Hindlimb muscle (tissue), 1 donor: ENCODE measurements at regions not wholly inside any gene's neighbourhood (a gene's known extent, or its start where the extent isn't known, plus 50 kb on each side); places are given as distances from the start of the nearest gene placed in this dataset.
"Not testable (repeated sequence)": the region's sequence is repeated elsewhere in the genome, so short reads cannot be mapped to it uniquely, and the experiment has no call there.

Source experiments
- DNase-seq: peaks from one replicate; pipeline ENCODE4 v3.0.0-alpha.2; 2013

DNA sequence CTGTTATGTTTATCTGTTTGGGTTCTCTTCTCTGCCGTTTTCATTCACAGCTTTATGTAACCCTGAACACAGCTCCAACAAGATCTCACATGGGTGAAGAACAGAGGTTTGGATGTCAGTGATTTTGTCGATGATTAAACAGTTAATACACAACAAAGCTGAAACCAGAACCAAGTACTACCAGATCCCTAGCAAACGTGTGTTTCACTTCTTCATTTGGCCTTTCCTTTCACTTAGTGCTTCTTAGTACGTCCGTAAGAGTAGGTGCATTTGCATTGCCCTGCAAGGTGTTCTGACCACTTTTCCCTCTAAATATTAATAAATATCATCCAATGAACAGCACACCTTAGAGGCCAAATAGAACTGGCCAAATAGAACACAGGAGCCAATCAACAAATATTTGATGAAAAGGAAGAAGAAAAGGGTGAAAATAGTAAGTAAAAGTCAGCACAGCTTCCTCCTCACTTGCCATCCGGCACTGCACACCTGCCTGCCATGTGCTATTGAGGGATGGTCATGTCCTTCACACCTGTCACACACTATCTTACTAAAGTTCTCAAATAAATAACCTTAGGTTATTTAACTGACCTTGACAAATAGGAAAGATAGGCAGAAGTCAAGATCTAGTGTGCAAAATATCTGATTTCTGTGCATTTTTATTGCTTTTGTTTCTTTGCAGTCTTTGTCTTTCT lies 252.6 kb upstream of the ANKRD30A start:
- no peak for DNase-seq

DNA sequence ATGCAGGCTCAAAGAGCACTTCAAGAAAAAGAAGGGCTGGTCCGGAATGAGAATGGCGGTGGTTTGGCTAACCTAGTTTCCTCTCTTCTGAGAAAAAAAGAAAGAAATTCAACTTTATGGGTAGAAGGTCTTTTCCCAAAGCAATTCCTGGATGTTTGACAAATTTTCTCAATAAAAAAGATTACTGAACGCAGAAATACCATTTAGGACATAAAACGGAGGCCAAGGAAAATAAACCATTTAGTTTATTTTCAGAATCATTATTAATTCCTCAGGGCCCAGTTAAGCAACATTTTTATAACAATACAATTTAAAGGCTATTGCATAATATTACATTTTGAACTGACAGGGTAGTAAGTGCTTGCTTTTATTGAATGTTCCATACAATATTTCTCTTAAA lies 284.6 kb upstream of the ANKRD30A start:
- no peak for DNase-seq

DNA sequence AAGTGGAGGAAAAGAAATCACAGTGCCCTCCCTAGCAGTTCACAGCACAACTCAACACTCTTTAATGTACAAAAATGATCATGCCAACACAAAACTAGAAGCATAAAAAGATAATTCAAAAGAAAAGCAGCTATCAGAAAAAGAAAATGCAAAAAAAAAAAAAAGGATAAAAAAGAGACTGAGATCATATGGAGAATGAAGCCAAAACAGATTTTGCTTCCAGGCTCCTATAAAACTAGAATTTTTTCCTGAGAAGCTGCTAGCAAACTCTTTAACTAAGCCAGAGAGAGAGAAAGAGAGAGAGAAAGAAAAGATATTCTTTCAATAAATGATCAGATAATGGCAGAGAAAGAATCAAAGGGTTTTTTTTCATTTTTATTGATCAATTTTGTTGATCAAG lies 288.0 kb upstream of the ANKRD30A start:
- peak; percentile 27 for DNase-seq

DNA sequence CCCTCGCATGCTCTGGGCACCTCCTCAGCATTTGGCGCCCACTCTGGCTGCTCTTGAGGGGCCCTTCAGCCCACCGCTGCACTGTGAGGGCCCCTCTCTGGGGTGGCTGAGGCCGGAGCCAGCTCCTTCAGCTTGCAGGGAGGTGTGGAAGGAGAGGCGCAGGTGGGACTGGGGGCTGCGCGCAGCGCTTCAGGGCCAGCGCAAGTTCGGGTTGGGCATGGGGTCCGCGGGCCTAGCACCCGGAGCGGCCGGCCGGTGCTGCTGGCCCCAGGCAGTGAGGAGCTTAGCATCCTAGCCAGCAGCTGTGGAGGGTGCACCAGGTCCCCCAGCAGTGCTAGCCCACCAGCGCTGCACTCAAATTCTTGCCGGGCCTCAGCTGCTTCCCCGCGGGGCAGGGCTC lies 305.6 kb upstream of the ANKRD30A start:
- DNase-seq: no peak

DNA sequence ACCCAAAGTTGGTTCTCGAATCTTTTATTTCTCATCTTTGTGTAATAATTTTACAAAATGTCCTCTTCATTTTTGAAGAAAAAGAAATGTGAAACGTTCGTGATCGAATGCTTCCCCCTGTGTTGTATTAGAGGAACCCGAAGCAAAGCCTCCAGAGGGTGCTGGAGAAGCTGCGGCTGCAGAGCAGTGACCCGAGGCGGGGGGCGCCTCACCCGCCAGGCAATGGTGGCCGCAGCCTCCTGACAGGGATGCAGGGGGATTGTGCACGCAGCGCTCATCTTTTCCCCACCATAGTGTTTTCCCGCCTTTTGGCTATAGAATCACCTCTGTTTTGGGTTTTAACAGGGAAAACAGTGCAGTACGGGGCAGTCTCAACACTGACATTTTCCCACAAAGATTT lies 307.5 kb upstream of the ANKRD30A start:
- no peak for DNase-seq

DNA sequence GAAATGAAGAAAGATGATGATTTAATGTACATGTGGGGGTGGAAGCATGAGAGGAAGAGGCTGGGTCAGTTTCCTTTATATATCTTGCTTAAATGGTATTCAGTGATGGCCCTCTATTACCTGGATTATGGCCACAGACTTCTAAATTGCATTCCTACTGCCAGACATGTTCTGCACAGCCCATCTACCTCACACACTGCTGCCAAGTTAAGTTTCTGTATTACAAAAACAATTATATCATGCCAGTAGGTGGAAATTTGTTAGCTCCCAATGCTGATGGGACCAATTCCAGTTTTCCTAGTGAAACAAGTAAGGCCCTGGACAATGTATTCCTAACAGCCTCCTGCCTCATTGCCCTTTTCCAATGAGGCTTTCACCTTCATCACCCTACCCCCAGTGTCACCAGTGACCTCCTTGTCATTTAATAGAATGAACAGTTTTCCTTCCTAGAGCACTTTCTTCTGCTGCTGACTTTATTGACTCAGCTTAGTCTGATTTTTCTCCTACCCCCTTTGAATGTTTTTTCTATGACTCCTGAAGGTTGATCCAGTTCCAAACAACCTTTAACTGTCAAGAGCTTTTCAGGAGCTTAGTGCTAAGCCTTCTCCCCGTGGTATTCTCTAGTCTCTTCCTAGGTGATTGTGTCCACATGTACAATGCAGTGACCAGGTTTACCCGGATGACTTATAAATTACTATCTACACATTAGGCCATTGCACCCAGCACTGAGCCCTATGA lies 316.6 kb upstream of the ANKRD30A start:
- peak; percentile 15 for DNase-seq

DNA sequence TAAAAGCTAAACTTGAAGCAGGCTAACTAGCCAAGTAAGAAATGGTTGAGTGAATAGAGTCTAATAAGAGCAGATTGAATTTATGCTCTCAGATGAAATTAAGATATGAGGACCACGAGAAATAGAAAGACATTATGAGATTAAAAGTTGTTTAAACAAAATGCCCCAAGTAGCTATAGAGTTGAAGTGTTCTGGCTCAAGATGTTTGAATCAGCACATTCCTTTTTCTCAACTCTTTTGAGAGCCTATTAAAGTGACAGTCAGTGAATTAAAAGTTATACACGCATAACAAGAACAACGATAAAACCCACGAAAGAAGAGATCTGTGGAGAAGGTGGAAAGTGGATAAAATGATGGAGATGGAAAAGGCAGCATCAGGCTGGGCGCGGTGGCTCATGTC lies 322.2 kb upstream of the ANKRD30A start:
- DNase-seq: no peak

DNA sequence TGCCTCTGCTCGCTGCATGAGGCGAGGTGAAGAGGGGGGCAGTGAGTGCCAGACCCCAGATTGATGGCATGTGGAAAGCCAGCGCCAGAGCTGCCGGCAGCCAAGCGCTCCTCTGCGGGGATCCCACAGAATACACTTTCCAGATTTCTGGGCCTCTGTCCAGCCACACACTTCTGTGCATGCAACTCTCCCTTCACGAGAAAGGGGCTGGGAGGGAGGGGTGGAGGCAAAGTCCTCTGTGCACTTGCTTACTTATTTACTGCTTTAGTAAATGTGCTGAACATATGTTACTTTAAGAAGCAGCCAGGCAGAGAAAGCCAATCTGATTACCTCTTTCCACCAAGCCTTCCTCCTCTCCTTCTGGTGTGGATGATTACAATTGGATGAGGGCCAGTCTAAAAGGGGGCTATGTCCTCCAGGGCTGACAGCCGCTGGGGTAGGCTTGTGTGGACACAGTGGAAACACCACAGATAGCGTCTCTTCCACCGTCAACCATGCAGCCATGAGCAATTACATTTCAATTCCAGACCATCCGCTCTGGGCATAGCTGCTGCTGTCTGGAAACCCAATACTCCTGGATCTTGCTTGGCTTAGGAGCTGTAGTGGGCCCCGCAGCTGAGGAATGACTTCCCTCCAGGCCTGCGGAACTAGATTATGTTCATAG lies 322.8 kb upstream of the ANKRD30A start:
- DNase-seq: peak; percentile 84

DNA sequence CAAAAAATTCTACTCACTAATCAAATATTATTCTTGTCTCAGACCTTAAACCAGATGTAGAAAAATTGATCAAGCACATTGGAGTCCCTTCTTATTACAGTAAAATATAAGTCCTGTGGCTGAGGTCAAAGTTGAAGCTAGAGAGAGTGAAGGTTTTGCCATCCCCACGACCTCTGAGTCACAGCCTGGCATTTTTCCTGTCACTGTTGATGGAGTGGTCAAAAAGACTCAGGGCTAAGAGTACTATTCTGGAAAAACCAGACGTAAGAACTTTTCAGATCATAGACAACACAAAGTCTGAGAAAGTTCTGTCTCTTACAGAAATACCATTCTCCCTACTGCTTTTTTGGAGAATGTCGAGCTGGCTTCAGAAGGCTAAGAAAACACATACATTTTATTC lies 323.7 kb upstream of the ANKRD30A start:
- no peak for DNase-seq

DNA sequence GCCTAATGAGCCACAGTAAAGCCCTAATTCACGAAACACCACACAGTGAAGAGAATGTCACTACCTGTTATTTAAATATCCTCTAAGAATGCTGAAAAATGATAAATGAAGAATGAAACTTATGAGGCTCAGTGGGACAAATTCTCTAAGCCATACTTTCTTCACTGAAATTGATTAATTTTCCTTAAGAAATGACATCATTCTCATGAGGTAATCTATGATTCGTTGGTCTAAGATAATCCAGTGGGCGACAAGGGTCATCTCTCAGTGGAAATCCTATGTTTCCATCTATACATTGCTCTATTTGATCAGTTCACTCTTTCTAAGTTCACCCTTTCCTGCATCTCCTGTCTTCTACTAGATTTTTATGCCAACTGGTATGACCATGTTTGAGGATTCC lies 330.4 kb upstream of the ANKRD30A start:
- DNase-seq: no peak

DNA sequence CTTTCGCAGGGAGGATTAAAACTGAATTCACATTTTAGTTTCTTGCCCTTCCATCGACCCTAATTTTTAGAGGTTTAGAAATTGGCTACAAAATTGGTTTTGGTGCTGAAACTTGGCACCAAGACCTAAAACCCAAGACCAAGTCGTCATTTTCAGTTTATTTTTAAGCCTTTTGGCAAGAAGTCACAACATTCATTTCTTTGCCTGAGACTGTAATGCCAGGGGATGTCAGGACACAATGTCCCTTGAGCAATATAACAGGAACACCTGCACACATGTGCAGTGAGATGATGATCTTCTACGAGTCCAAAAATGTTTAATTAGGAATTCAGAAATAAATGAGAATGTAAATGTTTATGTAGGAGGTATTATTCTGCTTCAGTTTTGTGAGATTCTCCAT lies 335.4 kb upstream of the ANKRD30A start:
- peak; percentile 48 for DNase-seq

DNA sequence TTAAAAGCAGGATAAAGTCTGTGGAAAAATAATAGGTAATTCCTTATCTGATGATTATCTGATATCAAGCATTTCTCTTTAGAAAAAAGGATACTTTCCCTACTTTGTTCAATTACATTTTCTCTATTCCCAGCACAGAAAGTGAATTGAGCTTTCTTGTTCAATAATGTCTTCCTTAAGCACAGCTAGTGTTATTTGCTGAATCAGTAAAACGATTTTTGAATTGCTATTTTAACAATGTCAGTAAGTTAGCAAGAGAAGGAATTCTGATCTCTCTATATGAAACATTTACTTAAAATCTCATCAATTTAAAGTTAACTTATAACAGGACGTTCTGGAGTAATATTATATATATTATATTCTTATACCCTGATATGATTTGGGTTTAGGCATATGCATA lies 337.2 kb upstream of the ANKRD30A start:
- DNase-seq: no peak

DNA sequence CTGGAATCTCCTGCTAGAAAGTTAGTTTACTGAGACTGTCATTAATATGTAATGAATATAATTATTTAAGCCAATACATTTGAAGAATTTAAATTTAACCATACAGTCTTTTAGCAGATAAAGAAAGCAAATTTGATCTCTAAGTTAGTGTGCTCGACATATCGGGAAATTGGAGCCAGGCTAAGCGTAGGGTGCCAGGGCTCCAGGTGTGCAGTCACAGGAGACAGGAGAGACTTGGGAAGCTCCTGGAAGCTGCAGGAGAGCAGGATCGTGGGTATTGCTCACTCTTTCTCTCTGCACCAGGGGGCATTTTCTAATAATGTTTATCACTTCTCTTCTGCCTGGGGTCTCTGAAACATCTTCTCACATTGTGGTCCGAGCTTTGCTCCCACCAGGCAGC lies 342.0 kb upstream of the ANKRD30A start:
- no peak for DNase-seq

DNA sequence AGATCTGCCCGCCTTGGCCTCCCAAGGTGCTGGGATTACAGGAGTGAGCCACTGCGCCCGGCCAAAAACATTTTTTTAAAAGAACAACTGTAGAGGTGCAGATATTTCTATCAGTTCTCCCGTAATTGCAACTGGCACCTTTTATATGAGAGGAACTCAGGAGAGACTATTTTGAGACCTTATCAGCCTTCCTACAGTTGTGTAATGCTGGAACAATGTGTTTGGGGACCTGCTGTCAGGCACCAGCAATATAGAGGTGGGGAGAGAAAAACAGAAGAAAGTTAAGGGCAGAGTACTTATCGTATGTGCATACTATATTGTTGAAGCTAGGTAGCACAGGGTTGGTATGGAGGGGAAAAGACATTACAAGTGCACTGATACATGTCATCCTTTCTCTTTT lies 343.8 kb upstream of the ANKRD30A start:
- DNase-seq: no peak

DNA sequence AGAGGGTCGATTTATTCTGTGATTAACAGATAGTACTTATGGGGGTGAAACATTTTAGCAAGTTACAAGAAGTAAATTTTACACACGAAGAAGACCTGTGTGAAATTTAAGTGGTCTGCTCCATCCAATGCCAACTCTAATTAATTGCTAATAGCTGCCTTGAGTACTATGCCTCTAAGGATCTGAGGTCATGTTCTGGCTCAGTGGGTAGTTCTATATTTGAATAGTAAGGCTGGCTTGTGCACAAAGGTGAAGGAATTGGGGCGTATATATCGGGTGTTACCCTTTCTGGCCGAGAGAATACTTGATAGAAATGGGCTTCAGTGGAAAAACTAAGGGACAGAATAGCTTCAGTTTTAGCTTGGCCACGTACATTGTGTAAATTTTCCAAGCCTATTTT lies 345.2 kb upstream of the ANKRD30A start:
- DNase-seq: no peak

DNA sequence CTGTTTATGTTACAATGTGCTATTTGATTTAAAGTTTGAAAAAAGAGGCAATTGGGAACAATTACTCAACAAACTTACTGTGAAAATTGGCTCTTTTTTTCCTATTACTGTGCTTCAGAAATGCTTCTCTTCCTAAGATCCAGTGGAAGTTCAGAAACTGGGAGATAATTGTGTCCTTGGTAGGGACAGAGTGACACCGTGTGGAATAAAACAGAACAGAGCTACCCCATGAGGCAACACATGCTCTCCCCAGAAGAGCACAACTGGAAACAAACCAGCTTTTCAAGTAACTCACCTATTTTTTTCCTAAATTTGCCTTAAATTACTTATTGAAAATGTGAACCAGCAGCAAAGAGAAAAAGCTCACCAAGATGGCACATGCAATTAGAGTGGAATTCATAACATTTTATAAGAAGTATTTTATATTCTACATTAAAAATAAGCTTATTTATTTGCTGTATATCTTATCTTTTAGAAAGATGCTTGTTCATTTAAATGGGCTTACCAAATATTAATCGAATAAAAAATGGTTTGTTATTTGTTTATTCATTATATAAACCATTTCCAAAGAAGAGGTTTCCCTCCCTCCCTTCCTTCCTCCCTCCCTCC lies 346.1 kb upstream of the ANKRD30A start:
- peak; percentile 81 for DNase-seq

DNA sequence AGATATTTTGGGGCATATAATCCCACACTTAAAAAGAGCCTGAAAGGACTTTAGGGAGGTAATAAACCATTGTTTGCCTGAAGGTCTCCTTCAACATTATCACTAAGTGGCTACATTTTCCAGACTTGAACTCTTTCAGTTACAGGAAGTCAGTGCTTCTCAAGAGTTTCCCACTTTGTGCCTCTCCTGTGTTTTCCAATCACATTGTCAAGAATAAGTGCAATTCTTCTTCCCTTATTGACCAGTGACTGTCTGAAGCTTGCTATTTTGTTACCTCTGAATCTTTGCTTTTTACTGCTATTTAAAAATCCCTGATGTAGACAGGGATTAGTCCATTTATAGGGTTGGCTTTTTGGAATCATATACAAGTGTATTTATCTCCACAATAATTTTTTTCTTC lies 346.7 kb upstream of the ANKRD30A start:
- DNase-seq: no peak

DNA sequence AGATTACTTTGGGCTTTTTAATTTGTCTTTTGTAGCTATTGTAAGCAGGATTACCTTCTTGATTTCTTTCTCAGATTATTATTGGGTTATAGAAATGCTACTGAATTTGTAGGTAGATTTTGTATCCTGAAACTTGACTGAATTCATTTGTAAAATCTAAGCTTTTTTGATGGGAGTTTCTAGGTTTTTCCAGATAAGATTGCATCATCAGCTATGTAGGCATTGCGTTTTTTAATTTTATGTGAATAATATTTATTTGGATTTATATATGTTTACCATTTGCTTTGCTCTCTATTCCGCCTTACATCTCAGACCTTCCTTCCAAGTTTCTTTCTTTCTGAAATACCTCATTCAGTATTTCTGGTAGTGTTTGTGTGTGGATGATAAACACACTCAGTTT lies 351.7 kb upstream of the ANKRD30A start:
- no peak for DNase-seq

DNA sequence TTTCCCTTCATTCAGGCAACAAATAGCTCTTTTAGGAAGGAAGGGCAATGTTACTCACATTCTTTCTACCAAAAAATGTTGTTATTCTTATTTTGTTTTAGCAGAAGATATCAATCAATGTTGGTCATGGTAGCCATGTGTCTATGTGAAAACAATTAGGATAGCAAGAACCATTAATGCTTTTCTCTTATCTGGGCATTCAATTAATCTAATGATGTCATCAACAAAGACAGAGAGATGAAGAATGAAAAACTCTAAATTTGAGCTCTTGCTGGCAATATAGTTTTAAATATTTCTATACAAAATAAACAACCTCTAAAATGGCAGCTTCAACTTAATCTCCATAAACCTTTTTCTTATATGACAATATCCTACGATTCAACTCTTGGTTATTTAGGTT lies 353.7 kb upstream of the ANKRD30A start:
- no peak for DNase-seq

DNA sequence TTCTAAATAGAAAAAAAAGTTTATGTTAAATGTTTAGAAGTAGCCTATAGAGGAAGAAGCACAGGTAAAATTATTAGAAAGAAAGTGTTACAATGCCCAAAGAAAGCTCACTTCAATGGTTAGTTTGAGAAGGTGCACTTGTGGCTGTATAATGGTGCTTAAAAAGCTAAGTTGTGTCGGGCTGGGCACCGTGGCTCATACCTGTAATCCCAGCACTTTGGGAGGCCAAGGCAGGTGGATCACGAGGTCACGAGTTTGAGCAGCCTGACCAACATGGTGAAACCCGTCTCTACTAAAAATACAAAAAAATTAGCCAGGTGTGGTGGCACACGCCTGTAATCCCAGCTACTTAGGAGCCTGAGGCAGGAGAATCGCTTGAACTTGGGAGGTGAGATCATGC lies 355.7 kb upstream of the ANKRD30A start:
- DNase-seq: not testable (repeated sequence)

DNA sequence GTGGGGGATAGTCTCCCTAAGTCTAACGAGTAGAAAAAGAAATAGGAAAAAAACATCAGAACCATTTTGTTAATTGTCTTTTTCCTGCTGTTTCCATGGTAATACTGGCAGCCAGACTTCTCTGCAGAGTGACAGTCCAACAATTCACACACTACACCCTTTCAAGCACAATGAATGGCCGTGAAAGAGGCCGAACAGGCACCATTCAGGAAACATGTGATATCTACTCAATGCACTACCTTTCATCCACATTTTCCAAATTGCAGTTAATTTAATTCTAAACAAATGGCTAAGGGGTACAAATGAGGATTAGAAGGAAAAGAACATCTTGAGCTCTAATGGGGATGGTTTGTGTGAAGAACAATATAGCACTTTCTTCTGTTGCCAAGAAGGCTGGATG lies 358.5 kb upstream of the ANKRD30A start:
- no peak for DNase-seq

DNA sequence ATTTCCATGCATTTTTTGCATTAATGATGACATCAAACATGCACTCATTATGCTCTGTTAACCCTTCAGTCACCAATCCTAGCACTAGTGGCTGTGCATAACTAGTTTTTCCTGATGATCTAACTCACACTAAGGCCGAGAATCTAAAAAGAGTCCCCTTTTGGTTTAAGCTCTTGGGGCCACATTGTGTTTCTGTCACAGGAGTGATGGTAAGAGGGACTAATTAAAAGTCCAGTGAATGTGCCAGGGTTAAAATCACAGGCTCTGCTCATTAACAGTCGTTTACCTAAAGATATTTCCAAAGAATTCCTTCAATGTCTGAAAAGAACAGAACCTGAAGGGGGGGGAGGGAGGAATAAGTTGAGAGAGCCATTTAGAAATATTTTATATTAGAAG lies 359.0 kb upstream of the ANKRD30A start:
- DNase-seq: no peak

DNA sequence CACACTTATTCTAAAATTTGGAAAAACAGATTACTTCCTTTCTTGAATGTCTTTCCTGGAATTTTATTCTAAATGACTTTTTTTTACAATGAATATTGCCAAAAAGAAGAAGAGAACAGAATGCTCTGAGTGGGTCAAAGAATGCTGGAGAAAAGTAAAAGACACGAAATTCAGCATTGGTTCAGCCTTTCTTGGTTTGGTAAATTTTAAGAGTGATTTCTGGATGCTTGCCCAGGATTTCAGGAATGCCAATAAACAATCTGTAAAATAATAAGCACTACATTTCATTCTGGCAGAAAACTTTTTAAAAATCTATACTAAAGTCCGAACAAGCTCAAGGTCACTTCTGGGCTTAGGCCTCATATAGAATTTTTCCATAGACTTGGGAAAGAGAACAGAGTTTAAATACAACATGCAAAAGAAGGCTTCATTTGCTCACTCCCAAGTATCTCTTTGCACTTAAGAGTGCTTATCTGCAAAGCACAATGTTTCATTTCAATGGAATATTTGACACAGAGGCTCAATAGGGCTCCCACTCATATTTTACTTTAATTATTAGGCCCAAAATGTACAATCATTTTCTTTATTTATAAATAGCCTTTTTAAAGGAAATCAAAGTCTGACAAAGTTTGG lies 359.5 kb upstream of the ANKRD30A start:
- no peak for DNase-seq
